GM13977 (cell line): ENCODE measurements at regions not wholly inside any gene's neighbourhood (a gene's known extent, or its start where the extent isn't known, plus 50 kb on each side); places are given as distances from the start of the nearest gene placed in this dataset.

Experiments used
- DNase-seq: peaks from one replicate; pipeline ENCODE4 v3.0.0; 2012; ENCODE audit warnings: low spot score
- CTCF ChIP-seq: IDR thresholded peaks from 2 replicates; pipeline ENCODE4 v1.5.1; 2012; ENCODE audit warnings: mild to moderate bottlenecking, control low read depth; ENCODE audit not compliant: insufficient read depth; ENCODE audit errors: extremely low read depth, missing control alignments
- in situ Hi-C: fragments of 300-500 bp; cut with MboI; formaldehyde crosslinking; loops from one replicate; pipeline ENCODE4 v1.12.0; 2022; ENCODE audit warnings: low sequenced_read_pairs, low pct_unique_long_range_greater_than_20kb, mixed read lengths, inconsistent platforms; ENCODE audit not compliant: unreplicated experiment

DNA sequence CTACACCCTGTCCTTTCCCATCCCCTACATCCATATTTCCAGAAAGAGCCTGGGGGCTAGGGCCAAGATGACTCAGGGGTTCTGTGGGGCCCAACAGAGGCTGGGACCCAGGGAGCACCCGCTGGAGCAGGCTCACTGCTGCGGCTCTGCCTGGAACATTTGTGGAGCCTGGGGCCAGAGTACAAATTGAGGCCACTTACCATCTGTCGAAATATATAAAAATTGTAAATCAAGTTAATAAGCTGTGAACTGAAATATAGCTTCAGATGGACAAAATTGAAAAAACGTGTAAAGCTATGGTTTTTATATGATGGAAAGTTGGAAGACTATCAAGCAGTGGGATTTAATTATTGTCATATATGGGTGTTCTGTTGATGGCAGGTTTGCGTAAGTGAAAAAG lies 82.9 kb upstream of the ATXN1 start:
- DNase-seq = no peak
- in situ Hi-C loops = no loop called here

DNA sequence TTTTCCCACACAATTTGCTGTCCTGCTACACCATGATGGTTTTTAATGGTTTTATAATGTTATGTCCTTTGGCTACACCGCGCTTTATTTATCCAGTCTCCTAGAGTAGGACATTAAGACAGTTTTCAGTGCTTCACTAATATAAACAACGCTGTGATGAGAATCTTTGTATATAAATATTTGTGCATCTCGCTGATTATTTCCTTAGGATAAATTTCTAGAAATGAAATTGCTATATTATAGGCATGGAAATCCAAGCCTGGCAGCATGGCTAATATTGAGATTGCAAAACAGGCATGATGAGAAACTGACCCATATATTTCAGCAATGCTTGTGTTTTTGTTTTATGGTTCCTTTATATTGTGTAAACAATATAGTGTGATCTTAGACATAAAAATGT lies 81.4 kb upstream of the ATXN1 start:
- in situ Hi-C loops = no loop called here

More for the DNA sequence above, 82.9 kb upstream of the ATXN1 start:
- TF ChIP-seq CTCF = no peak

DNA sequence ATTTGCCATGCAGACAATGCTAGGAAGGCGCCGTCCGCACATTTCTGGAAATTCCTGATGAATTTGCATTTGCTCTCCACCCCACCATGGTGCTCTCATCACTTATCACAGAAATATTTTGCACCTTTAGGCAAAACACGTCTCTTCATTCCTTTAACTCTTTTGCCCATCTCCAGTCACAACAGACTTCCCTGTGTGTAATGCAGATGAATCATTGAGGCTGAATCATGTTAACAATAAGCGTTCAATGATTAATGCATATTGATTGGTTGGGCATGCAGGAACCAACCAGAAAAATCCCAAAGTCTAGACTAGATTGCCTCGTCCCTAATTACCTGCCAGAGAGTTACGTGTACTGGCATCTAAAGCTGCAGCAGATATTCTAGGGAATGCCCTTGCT lies 80.0 kb upstream of the ATXN1 start:
- TF ChIP-seq CTCF = no peak
- in situ Hi-C loops = no loop called here
- no peak for DNase-seq

More for the DNA sequence above, 81.4 kb upstream of the ATXN1 start:
- no peak for DNase-seq
- no peak for TF ChIP-seq CTCF

GRCh38 chr6:16840725-16841124 lies 79.5 kb upstream of the ATXN1 start:
- no peak for TF ChIP-seq CTCF
- in situ Hi-C loops = no loop called here
- peak; percentile 51 for DNase-seq

DNA sequence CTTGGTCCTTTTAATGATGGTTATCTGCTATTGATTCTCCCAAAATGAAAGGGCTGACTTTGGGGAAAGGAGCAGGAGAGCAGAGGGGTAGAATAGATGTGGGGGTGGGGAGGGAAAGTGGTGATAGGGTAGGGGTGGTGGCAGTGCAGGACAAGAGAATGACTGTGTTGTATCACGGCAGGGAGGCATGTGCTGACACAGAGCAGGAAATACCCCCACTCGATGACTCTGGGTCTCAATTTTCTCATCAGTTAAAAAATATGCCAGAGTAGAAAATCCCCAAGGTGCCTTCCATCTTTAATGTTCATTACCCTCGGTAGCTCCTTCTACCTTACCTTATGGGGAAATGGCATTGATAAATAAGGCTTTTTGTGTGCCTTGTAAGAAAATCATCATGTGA lies 79.0 kb upstream of the ATXN1 start:
- TF ChIP-seq CTCF = no peak
- DNase-seq = peak; percentile 26
- in situ Hi-C loops = no loop called here

GRCh38 chr6:16839631-16840179 lies 78.4 kb upstream of the ATXN1 start:
- no peak for DNase-seq
- TF ChIP-seq CTCF = no peak
- in situ Hi-C loops = no loop called here
